ENCODE measurements at regions not wholly inside any gene's neighbourhood (a gene's known extent, or its start where the extent isn't known, plus 50 kb on each side); places are given as distances from the start of the nearest gene placed in this dataset.
"Not testable (repeated sequence)": the region's sequence is repeated elsewhere in the genome, so short reads cannot be mapped to it uniquely, and the experiment has no call there.

GRCh38 chr12:82300611-82301010 is 57.6 kb downstream of the CCDC59 start:
- no peak for DNase-seq (ENCODE audit: low read depth)
- TF ChIP-seq CTCF (conservative IDR thresholded peaks at IDR 0.05; ENCODE audit: low read length) = no peak
- H3K4me3 ChIP-seq (ENCODE audit: low read length) = no peak overlapping the region

- peak; percentile 21 for DNase-seq (ENCODE audit: low read depth)
- no peak overlapping the region for H3K4me3 ChIP-seq (ENCODE audit: low read length)
- no peak for TF ChIP-seq CTCF (conservative IDR thresholded peaks at IDR 0.05; ENCODE audit: low read length)
These were observed 58.7 kb downstream of the CCDC59 start for GRCh38 chr12:82299319-82300025.

GRCh38 chr12:82290415-82290814 is 67.8 kb downstream of the CCDC59 start:
- no peak for TF ChIP-seq CTCF (conservative IDR thresholded peaks at IDR 0.05; ENCODE audit: low read length)
- DNase-seq (ENCODE audit: low read depth) = no peak

GRCh38 chr12:82281335-82281734 is 76.9 kb downstream of the CCDC59 start:
- H3K4me3 ChIP-seq (ENCODE audit: low read length); DNase-seq (ENCODE audit: low read depth): not testable (repeated sequence)

More at GRCh38 chr12:82290415-82290814, 67.8 kb downstream of the CCDC59 start:
- H3K4me3 ChIP-seq (ENCODE audit: low read length) = no peak overlapping the region

GRCh38 chr12:82279536-82280058 is 78.6 kb downstream of the CCDC59 start:
- DNase-seq (ENCODE audit: low read depth) = no peak
- no peak overlapping the region for H3K4me3 ChIP-seq (ENCODE audit: low read length)
- no peak for TF ChIP-seq CTCF (conservative IDR thresholded peaks at IDR 0.05; ENCODE audit: low read length)

- DNase-seq (ENCODE audit: low read depth) = no peak
- no peak for TF ChIP-seq CTCF (conservative IDR thresholded peaks at IDR 0.05; ENCODE audit: low read length)
These were observed 80.6 kb downstream of the CCDC59 start for GRCh38 chr12:82277582-82277981.

GRCh38 chr12:82242729-82243128 is 115.5 kb downstream of the CCDC59 start:
- no peak for DNase-seq (ENCODE audit: low read depth)
- H3K4me3 ChIP-seq (ENCODE audit: low read length) = no peak overlapping the region
- TF ChIP-seq CTCF (conservative IDR thresholded peaks at IDR 0.05; ENCODE audit: low read length) = no peak

More at GRCh38 chr12:82277582-82277981, 80.6 kb downstream of the CCDC59 start:
- H3K4me3 ChIP-seq (ENCODE audit: low read length) = no peak overlapping the region

Measured in AG10803 (cell line).